Stimulated activated CD8-positive, alpha-beta memory T cell treated with anti-CD3 and anti-CD28 coated beads, Interleukin-7, amount 100 ng/mL, for 24 hours (primary cell): ENCODE measurements at regions not wholly inside any gene's neighbourhood (a gene's known extent, or its start where the extent isn't known, plus 50 kb on each side); places are given as distances from the start of the nearest gene placed in this dataset.
A peak's percentile ranks its signal among the peaks of the same experiment; 100 is the strongest.

Source experiments
- DNase-seq: peaks from one replicate; pipeline ENCODE4 v3.0.0-alpha.2; 2020; ENCODE audit warnings: low read depth

DNA sequence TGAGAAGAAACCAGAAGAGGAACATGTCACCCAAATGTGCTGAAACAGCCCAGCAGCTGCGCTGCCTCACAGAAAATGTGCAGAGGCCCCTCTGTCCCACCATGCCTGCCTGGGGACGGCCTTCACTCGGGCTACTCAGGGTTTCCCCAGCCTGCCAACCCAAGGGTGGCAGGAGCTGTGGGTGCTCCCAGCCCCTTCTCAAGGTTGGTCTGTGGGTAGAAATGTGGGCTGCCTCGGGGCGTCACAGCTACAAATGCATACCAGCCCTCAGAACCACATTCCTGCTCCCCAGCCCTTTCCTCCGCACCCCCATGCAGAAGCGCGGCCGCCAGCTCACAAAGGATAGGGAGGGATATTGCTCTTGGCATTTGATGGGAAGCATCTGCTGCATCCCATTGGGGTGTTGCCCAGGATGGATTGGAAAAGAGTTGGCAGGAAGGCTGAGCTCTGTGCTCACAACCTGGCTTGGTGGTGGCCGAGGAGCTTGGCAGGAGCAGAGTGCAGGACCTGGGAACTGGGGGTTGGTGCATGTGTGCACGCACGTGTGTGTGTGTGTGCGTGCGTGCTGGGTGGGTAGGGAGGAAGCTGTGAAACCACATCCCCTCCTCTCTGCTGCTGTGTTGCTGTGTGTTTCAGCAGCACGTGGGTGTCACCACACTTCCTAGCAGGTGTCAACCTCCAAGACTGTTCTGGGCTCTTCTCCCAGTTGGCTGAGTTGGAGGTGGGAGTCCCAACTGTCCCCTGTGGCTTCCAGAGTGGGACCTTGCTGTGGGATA is 304.4 kb downstream of the SEC14L1 start:
- DNase-seq, result peak; percentile 55

DNA sequence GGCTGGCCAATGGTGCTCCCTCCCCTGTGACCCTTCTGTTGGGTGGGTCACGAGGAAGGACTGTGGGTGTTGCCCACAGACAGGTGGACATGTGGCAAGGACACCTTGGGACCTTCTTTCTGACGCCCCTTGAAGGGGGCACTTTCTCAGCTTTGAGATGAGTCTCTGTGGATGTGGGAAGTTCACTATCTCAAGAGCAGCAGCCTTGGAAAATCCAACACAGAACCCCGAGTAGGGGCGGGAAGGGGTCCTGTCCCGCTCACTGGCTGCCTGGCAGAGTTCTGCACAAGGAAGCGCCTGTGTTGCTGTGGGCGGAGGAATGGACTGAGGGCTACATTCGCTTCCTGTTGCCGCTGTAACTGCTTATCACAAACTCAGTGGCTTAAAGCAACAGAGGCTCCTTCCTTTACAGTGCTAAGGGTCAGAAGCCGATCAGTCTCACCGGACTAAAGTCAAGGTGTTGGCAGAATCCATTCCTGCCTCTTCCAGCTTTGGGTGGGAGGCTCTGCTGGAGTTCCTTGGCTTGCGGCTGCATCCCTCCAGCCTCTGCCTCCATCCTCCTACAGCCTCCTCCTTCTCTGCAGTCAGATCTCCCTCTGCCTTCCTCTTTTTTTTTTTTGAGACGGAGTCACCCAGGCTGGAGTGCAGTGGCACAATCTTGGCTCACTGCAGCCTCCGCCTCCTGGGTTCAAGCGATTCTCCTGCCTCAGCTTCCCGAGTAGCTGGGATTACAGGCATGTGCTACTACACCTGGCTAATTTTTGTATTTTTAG is 305.2 kb downstream of the SEC14L1 start:
- DNase-seq, result no peak

DNA sequence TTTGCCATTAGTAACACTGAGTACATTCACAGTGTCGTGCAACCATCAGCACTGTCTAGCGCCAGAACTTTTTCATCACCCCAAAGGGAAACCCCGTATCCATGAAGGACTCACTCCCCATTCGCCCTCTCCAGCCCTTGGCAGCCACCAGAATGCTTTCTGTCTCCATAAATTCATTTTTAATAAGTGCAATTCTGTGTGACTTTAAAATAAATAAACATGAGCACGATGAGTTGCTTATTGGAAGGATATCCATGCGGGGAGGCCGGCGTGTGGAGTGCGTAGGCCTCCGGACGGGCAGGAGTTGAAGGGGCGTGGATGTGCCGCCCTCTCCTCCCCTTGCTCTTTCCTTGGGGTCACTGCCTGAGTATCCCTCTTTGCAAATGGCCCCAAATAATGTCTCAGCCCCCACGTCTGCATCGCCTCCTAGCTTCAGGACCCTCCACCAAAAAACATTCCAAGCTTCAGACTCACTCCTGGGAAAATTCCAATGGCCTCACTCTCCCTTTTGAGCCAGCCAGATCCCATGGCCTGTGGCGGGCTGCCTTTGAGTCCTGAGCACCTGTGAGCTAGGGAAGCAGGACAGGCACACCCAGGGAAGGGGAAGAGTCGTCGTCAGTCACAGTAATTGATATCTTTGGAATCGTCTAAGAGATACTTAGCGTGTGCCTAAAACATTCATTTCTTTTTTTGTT is 306.3 kb downstream of the SEC14L1 start:
- DNase-seq, result no peak

DNA sequence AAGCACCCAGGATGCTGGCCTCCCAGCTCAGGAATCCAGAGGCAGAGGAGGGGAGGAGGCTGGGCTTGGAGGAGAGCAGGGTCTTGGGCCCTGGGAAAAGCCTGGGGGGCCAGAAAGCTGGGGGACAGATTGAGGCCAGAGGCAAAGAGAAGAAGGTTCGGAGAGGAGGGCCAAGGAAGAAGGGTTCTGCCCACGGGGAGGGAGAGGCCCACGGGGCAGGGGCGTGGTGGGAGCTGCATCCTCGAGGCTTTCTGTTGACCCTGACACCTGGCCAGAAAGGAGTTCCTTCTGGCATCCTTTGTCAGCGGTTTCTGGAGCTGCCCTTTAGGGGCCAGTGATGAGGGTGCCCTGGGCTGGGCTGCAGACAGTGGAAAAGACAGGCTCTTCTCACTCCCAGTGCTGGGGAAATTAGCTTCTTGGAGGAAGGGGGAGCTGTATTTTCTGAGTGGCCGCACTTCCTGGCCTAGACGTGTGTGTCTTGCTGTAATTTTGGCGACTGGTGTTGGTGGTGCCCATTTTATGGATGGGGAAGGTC is 308.7 kb downstream of the SEC14L1 start:
- DNase-seq, result no peak

DNA sequence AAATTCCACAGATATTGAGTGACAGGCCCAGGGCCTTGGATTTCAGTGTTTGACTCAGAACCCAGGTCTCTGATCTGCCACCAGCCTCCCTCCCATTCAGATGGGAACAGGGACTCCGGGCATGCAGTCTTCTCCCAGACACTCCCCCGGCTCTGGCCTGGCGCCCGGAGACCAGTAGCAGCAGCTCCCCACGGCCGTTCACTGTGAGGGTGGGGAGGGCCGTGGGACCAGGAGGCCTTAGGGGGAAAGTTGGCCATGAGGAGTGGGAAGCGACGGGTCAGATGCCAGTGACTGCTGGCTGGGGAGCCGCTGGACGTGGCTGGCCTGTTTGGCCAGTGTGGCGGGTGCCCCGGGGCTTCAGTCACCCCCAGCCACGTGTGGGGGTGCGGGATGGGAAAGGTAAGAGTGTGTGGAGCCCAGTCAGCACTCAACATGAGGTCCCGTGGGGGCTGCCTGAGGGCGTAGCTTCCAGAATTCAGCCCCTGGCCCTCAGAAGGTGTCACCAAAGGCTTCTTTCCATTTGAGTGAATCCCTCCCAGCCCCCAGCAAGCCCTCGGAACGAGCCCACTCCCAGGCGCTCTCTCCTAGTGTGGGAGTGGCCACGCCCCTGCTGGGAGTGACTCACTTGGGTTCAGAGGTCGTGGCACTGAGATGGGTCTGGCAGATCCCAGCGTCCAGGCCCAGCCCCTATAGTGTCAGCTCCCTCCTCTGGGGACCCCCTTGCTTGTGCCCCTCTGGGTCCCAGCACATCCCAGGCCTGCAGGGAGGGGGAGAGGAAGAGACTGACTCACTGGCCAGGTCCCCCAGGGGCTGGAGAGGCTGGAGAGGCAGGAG is 309.4 kb downstream of the SEC14L1 start:
- DNase-seq, result peak; percentile 54

DNA sequence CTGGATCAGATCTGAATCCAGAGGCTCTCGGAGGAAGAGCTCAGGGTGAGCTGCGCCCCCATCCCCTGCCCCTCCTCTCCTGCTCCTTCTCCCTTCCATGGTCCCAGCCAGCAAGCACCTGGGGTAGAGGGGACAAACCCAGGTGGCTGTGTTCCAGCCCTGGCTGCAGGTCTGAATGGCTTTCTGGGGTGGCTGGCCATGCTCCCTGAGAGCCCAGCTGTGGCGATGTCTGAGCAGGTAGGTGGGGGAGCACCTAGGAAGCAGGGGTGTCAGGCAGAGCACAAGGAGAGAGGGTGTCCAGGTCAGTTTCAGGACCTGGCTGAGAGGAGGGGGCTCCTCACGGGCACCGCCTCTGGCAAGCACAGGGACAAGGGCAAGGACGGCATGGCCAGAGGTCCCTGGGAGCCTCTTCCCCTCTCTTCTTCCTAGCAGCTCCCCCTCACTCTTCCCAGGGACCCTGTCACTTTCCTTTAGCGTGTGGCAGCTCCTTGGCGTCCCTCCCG is 310.0 kb downstream of the SEC14L1 start:
- no peak for DNase-seq

DNA sequence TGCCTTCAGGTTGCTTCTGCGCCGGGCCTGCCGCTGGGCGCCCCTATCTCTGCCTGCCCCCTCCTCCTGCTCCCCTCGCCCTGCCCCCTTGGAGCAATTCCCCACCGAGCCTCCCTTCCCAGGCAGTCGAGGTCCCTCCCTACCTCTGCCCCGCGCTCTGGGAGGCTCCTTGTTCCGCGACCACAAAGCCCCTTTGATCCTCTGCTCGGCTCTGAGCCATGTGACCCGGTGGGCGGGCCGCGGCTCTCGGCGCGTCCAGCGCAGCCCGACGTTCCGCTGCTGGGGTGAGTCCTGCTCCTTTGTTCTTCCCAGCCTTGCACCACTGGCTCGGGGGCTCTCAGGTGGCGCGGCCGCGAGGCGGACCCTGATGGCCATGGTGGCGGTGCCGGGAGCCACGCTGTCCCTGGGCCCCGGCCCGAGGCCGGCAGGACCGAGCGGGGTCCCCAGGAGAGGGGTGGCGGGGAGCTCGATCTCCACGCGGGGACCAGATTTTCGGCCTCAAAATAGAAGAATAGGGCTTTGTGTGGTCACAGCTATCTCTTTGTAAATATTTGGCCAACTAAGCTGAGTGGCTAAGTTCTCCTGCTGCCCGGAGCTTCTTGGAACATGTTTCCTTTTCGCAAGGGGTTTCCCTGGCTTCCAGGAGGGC is 310.6 kb downstream of the SEC14L1 start:
- no peak for DNase-seq

DNA sequence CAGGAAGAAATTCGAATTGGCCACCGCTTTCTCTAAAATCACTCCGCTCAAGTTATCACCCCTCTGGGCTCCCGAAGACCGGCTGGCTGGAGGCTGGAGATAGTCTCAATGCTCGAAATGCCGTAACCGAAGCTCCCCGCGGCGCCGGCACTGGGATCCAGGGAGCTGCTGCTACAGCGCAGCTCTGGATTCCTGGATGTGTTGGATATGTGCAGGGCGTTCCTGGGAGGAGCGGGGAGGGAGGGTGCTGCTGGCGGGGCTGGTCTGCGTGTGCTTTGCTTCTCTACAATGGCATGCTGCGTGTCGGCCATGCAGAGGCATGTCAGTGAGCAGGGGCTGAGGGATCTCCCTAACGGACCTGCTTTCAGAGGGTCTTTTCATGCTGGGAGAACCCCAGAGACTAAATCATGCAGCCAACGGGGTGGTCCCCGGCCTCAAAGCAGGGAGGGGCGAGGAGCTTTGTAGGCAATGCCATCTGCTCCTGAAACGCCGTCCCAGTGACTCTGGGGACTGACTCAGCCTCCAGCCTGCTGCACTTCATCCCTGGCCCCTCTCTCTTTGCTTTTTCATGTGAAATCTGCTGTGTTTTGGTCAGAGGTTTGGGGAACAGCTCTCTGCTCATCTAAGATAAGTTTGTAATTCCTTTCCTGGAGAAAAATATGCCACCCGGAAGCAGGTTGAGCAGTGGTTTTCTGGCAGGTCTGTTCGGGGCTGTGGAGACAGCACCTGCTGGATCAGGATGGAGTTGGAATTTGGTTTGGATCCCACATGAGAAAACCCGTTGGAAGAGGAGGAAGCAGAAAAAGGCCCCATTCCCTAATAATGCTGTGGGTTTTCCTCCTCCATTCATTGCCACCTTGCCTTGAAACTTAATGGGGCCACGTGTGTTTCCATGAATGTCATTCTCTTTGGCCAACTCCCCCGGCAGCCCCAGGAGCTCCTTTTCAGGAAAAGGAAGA is 311.4 kb downstream of the SEC14L1 start:
- no peak for DNase-seq

DNA sequence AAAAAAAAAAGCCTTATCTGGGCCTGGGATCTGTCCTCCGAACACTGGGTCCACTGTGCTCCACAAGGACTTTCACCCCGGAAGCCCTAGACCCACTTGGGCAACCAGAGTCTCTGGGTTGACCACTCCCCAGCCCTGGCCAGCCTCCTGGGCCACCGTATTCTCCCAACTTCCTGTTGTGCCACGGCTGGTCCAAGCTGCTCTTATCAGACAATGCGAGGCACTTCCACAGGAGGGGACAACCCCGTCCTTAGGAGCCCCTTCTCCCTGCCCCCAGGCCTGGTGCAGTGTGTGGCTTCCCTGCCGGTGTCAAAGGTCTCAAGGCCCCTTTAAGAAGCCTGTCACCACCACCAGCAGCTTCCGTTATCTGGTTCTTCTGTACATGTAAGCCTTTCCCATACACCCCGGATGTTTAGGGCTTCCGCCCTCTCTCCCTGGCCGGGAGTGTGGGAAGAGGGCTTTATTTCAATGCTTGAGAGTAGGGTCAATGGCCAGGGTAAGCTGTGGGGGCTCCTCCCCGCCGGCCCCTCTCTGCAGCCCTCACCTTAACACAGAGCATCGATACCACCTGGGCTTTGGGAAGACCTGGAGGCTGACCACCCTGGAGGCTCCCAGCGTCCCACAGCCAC is 313.0 kb downstream of the SEC14L1 start:
- DNase-seq, result no peak

DNA sequence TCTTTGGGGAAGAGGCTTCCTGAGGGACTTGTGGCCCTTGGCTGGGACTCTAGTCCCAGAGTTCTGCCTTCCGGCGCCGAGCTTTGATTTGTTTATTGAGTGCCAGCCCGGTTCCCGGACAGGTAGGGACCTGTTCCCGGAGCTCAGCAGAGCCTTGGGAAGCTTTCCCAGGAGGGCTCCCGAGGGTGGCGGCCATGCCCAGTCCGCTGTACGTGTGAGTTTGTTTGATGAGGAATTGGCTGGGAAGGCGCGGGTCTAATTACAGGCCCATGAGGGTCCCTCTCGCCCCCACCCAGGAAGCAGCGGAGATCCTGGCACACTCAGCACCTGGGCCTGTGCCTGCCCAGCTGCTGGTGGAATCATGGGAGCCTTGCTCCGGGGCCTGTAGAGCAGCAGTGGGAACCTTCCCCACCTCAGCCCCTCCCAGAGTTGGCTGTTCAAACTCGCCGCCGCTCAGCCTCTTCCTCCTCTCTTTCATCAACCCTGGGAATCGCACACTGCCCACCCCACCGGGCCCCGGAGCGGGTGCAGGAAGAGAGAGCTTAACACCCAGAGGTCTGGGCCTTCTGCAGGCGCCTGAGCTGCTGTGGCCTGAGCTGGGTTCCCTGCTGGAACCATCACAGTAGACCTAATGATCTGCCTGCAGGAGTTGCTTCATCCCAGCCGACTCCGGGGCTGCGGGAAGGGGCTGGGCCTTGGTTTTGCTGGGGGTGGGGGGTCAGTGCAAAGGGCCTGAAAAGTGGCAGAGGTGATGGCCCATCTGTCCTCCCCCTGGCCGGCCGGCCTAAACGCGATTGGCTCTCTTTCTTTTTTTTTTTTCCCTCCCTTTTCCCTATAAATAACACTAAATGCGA is 313.7 kb downstream of the SEC14L1 start:
- DNase-seq, result no peak

DNA sequence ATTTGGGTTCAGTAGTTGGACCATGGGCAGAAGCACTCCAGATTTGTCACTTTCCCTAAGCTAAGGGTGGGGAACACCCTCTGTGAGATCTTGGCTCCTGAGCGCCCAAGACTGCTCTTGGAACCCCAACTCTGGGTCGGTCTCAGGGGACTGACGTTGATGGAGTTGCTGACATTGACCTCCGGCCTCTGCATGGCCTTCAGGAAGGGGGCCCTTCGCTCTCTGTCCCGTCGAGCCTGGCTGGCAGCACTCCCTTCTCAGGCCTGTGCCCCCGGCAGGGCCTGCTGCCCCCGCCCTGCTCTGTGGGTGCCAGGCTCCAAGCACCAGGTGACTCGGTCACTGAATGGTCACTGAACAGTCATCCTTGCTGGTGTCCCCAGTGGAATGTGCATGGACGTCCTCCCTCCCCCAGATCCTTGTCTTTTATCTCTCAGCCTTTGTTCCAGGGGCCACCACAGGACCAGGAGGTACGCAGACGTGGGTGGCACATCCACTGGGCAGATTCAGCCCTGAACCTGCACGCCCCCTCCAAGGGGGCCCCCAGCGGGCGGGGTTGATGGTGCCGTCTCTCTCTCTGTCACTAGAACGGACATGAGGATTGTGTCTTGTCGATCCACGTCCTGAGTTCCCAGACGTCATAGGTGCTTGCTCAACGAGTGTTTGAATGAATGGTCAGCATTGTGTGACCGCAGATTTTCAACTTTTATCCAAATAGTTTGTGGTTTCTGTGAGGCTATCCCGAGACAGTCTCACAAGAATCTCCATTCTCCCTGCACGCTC is 314.5 kb downstream of the SEC14L1 start:
- DNase-seq, result no peak

DNA sequence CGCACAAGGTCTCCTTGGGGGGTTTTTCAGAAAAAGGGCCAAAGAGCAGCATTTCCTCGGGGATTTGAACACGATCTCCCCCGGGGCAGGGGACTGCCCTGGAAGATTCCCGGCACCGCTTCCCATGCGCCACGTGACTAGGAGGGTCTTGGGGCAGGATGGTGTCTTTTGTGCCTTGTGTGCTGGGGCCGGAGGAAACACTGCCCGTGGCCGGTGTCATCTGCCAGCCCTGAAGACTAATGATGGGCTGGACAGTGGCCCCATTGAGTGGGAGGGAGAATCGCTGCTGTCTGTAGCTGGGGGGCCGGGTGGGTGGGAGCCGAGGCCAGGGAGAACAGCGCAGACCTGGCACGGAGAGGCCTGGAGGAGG is 315.1 kb downstream of the SEC14L1 start:
- DNase-seq, result no peak

DNA sequence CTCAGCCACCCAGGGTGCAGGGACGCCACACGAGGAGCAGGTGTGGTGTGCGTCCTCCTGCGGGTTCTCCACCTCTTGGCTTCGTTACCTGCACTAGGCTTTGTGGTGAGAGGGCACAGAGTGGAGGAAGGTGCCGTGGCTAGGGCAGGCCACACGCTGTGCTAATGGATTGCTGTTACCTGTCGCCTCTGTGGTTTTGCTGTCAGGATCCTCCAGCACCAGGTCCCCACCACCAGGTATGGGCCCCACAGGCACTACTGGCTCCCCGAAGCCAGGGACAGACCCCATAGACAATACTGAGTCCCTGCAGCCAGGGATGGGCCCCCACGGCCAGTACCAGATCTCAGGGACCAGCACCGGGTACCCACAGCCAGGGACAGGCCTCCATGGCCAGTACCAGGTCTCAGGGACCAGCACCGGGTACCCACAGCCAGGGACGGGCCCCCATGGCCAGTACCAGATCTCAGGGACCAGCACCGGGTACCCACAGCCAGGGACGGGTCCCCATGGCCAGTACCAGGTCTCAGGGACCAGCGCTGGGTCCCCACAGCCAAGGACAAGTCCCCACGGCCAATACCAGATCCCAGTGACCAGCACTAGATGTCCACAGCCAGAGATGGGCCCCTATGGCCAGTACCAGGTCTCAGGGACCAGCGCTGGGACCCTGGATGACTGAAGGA is 315.6 kb downstream of the SEC14L1 start:
- no peak for DNase-seq

DNA sequence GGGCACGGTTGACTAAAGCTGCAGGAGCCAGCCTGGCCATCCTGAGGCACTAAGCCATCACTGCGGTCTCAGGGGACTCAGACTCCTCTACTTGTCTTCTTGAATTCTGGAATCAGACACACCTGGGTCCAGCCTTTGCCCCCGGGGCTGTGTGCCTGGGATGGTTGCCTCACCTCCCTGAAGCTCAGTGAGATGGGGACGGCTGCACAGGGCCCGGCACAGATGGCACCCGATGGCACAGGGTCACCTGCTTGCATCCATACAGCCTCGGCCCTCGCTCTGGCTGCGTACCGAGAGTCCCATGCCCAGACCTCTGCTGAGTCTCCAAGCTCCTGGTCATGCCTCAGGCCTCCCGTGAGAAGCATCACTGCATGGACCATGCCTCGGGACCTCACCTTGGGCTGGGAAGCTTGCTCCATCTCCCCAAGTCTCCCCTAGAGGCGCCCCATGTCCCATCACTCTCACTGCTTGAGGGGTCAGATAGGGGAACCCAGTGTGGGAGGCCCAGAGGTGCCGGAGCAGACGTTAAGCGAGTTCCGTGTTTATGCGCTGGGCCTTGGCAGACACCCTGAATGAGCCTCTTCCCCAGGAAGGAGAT is 316.3 kb downstream of the SEC14L1 start:
- DNase-seq, result no peak

DNA sequence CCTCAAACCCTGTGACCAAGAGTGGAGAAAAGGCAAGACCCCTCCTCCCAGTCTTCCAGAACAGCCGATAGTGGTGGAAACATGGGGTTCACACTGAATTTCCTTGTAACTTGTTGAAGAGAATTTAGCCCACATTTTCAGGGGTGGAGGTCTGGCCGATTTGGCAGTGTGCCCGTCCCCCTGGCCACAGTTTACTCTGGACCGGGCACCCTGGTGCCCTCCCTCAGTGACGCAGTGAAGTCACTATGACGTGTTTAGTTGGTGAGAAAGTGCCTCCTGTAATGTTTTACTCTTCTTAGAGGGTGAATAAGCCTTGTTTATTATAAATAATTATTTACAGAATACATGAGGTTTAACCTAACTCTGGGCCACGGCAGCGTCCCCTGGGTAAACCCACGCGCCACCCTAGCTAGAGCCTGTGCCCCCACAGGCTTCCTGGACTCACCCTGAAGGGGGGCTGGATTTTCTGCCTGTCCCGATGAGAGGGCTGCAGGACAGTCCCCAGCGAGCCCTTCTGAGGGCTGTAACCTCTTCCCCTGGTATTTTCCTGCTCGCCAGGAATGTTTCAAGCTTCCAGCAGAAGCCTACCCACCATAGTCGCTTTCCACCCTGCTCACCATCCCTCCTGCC is 316.9 kb downstream of the SEC14L1 start:
- no peak for DNase-seq
